CD4-positive, CD25-positive, alpha-beta regulatory T cell (primary cell): ENCODE measurements at regions not wholly inside any gene's neighbourhood (a gene's known extent, or its start where the extent isn't known, plus 50 kb on each side); places are given as distances from the start of the nearest gene placed in this dataset.

ENCODE experiments used
- ATAC-seq, 2 donors: fragments of 150-1000 bp; cut with Tn5 transposase; one replicate each; pipeline ENCODE4 v1.10.0; 2021; ENCODE audit warnings: low read depth in 2 of 2, moderate number of reproducible peaks in 2 of 2, moderate library complexity in 1 of 2
- DNase-seq, 3 donors: peaks; one replicate each; pipeline versions ENCODE4 v3.0.0 to v3.0.0-alpha.2; 2012 to 2022; ENCODE audit warnings: mixed read lengths in 1 of 3
- H3K27ac ChIP-seq: one replicate; pipeline ENCODE4 v1.7.0; 2013; ENCODE audit warnings: mild to moderate bottlenecking, low read length; ENCODE audit not compliant: insufficient read depth, poor library complexity, severe bottlenecking
- H3K27me3 ChIP-seq: one replicate; pipeline ENCODE4 v1.7.0; 2013; ENCODE audit warnings: low read length; ENCODE audit not compliant: control insufficient read depth, insufficient read depth
- H3K36me3 ChIP-seq: one replicate; pipeline ENCODE4 v1.7.0; 2013; ENCODE audit warnings: mild to moderate bottlenecking, low read length, moderate library complexity; ENCODE audit not compliant: control insufficient read depth, insufficient read depth
- H3K4me1 ChIP-seq: 2 replicates; pipeline ENCODE4 v1.7.0; 2013; ENCODE audit warnings: mild to moderate bottlenecking, low read length; ENCODE audit not compliant: insufficient read depth, control insufficient read depth, poor library complexity, severe bottlenecking
- H3K4me3 ChIP-seq: one replicate; pipeline ENCODE4 v1.7.0; 2013; ENCODE audit warnings: low read depth, mild to moderate bottlenecking, low read length, moderate library complexity
- H3K9me3 ChIP-seq, 2 experiments: 1 replicate in 1 of 2; 2 replicates in 1 of 2; pipeline ENCODE4 v1.7.0; 2013; ENCODE audit warnings: low read length in 2 of 2, mild to moderate bottlenecking in 1 of 2, moderate library complexity in 1 of 2; ENCODE audit not compliant: control insufficient read depth in 2 of 2
- H3K27ac Mint-ChIP-seq, 3 donors: one replicate each; pipeline ENCODE4 v1.8.0; 2020 to 2022; ENCODE audit warnings: mild to moderate bottlenecking in 3 of 3, mixed read lengths in 3 of 3, moderate library complexity in 2 of 3
- H3K27me3 Mint-ChIP-seq: one replicate; pipeline ENCODE4 v1.8.0; 2022; ENCODE audit warnings: mild to moderate bottlenecking, mixed read lengths
- H3K36me3 Mint-ChIP-seq: one replicate; pipeline ENCODE4 v1.8.0; 2020; ENCODE audit warnings: mixed read lengths
- H3K4me1 Mint-ChIP-seq, 4 donors: one replicate each; pipeline ENCODE4 v1.8.0; 2020 to 2022; ENCODE audit warnings: mixed read lengths in 4 of 4, mild to moderate bottlenecking in 1 of 4
- H3K4me3 Mint-ChIP-seq, 4 donors: one replicate each; pipeline ENCODE4 v1.8.0; 2020 to 2022; ENCODE audit warnings: mild to moderate bottlenecking in 4 of 4, mixed read lengths in 4 of 4, moderate library complexity in 3 of 4
- H3K9me3 Mint-ChIP-seq, 7 donors: one replicate each; pipeline ENCODE4 v1.8.0; 2020 to 2022; ENCODE audit warnings: mixed read lengths in 7 of 7, mild to moderate bottlenecking in 3 of 7, moderate library complexity in 2 of 7

DNA sequence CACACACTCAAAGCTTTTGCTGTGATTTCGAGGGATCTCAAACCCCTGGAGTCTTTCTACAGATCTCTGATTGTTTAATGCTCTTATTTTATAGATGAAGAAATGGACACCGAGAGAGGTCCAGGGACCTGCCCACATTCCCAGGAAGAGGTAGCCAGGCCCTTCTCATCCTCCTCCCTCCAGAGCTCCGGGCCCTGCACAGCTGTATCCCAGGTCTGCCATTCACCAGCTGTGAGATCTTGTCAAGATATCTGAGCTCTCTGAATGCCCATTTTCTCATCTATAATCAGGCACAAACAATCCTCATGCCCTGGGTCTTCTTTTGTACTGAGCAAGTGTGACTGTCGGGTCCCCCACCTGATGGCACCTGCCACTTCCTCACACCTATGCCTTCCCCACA lies 98.2 kb upstream of the ALX4 start:
- H3K27ac Mint-ChIP-seq, result no peak overlapping the region
- peaks cover 0 to 10% (median 0%) of the 10 kb centered on the region in 7 donors for H3K9me3 Mint-ChIP-seq
- no peaks in the 10 kb centered on the region for H3K9me3 ChIP-seq
- H3K36me3 Mint-ChIP-seq, result no peaks in the 10 kb centered on the region
- H3K27me3 ChIP-seq, result peaks cover 5% of the 10 kb centered on the region
- H3K4me3 ChIP-seq, result no peak overlapping the region
- no peaks in the 10 kb centered on the region for H3K36me3 ChIP-seq
- DNase-seq (no peak), ATAC-seq (no peak)
- no peak overlapping the region for H3K4me3 Mint-ChIP-seq
- H3K4me1 ChIP-seq, result no peaks in the 10 kb centered on the region
- H3K27me3 Mint-ChIP-seq, result peaks cover 12% of the 10 kb centered on the region
- H3K4me1 Mint-ChIP-seq, result no peaks in the 10 kb centered on the region
- no peak overlapping the region for H3K27ac ChIP-seq

DNA sequence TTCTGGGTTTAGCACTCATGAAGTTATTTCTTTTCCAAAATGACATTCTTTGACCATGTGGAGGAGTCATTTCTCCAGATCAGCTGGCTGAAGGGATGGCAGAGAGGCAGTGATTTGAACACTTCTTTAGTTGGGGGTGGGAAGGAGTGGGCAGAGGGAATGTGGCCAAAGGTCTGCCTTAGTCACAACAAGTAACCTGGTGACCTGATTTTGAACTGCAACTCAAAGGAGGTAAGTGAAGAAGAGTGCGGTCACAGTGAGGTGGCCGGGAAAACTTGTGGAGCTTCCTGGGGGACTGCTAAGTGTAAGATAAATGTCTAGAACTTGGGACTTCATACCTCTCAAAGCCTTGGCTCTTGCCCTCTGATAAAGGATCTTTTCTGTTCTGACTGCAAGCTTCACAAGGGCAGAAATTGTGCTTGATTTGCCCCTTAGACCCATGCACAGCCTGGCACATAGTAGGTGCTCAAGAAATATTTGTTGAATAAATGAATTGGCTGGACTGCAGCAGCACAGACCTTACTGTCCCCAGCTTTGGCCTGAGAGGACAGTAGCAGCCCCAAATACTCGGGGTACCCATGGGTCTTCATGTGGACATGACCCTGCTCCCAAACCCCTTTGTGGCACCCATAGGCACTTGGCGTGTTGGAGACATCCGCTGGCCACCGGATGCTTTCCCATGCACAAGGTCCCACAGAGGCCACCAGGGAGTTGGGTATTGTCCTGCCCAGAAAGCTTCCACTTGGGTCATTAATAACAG lies 99.0 kb upstream of the ALX4 start:
- no peaks in the 10 kb centered on the region for H3K36me3 Mint-ChIP-seq
- no peak for ATAC-seq

GRCh38 chr11:44409558-44410236 lies 99.8 kb upstream of the ALX4 start:
- no peak for DNase-seq
- H3K4me3 Mint-ChIP-seq, result no peak overlapping the region
- Histone ChIP-seq H3K9me3 (no peaks in the 10 kb centered on the region), H3K27me3 (peaks cover 7% of the 10 kb centered on the region), H3K4me3 (no peak overlapping the region), H3K4me1 (no peaks in the 10 kb centered on the region), H3K36me3 (no peaks in the 10 kb centered on the region), H3K27ac (no peak overlapping the region)
- ATAC-seq, result no peak
- no peak overlapping the region for H3K27ac Mint-ChIP-seq
- H3K9me3 Mint-ChIP-seq, result peaks cover 0 to 10% (median 0%) of the 10 kb centered on the region in 7 donors
- no peaks in the 10 kb centered on the region for H3K36me3 Mint-ChIP-seq
- peaks cover 16% of the 10 kb centered on the region for H3K27me3 Mint-ChIP-seq
- no peaks in the 10 kb centered on the region for H3K4me1 Mint-ChIP-seq

More for the DNA sequence above, 99.0 kb upstream of the ALX4 start:
- Mint-ChIP-seq H3K27ac (no peak overlapping the region), H3K4me3 (no peak overlapping the region), H3K27me3 (peaks cover 12% of the 10 kb centered on the region), H3K4me1 (no peaks in the 10 kb centered on the region), H3K9me3 (peaks cover 0 to 10% (median 0%) of the 10 kb centered on the region in 7 donors)
- H3K9me3 ChIP-seq, result no peaks in the 10 kb centered on the region
- no peaks in the 10 kb centered on the region for H3K4me1 ChIP-seq
- H3K4me3 ChIP-seq, result no peak overlapping the region
- H3K27ac ChIP-seq, result no peak overlapping the region
- DNase-seq, result no peak
- no peaks in the 10 kb centered on the region for H3K36me3 ChIP-seq
- peaks cover 7% of the 10 kb centered on the region for H3K27me3 ChIP-seq

DNA sequence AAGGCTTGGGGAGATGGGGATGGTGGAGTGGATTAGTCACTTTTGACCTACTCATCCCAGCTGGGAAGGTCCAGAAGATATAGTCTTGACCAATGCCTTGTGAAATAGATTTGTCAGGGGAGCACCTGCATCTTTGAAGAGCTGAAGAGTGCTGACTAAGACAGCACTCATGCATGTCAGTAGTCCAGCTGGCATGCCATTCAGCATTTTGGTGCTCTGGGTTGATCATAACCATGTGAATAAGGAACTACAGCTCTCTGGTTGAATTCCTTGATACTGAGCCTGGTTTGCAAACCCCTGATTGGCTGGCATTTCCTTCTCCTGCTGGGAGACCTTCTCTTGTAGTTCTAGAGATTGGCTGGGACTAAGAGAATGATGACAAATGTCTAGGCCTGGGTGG lies 106.8 kb upstream of the ALX4 start:
- DNase-seq, result no peak
- Histone ChIP-seq H3K36me3 (no peaks in the 10 kb centered on the region), H3K4me3 (no peak overlapping the region), H3K27ac (no peak overlapping the region), H3K9me3 (no peaks in the 10 kb centered on the region), H3K27me3 (peaks cover 10% of the 10 kb centered on the region), H3K4me1 (no peaks in the 10 kb centered on the region)
- Mint-ChIP-seq H3K4me1 (no peaks in the 10 kb centered on the region), H3K4me3 (no peak overlapping the region), H3K27ac (no peak overlapping the region), H3K9me3 (peaks cover 0 to 3% (median 0%) of the 10 kb centered on the region in 7 donors), H3K36me3 (no peaks in the 10 kb centered on the region), H3K27me3 (peaks cover 30% of the 10 kb centered on the region)
- no peak for ATAC-seq

GRCh38 chr11:44417731-44418455 lies 108.0 kb upstream of the ALX4 start:
- no peaks in the 10 kb centered on the region for H3K4me1 Mint-ChIP-seq
- H3K4me3 Mint-ChIP-seq, result no peak overlapping the region
- ATAC-seq, result no peak

DNA sequence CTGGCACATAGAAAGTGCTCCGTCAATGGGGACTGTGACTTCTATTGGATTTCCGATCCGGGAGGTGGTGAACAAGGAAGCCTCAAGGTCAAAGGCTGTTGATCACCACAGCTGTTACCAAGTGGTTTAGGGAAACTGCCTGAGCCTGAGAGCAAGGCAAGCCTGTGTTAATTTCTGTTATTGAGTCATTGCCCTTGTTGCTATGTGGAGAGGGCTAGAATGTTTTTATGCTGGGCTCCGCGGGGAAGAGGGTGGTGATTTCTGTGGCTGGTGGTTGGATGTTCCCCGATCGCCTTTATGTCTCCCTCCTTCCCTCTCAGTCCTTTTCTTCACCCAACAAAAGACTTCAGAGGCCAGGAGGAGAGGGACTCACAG lies 108.5 kb upstream of the ALX4 start:
- Histone ChIP-seq H3K27me3 (peaks cover 3% of the 10 kb centered on the region), H3K36me3 (no peaks in the 10 kb centered on the region), H3K4me3 (no peak overlapping the region), H3K27ac (no peak overlapping the region), H3K4me1 (no peaks in the 10 kb centered on the region), H3K9me3 (no peaks in the 10 kb centered on the region)
- H3K4me1 Mint-ChIP-seq, result no peaks in the 10 kb centered on the region
- no peak overlapping the region for H3K27ac Mint-ChIP-seq
- no peaks in the 10 kb centered on the region for H3K36me3 Mint-ChIP-seq
- ATAC-seq (no peak), DNase-seq (no peak)
- H3K27me3 Mint-ChIP-seq, result peaks cover 27% of the 10 kb centered on the region
- H3K9me3 Mint-ChIP-seq, result peaks cover 0 to 2% (median 0%) of the 10 kb centered on the region in 7 donors
- no peak overlapping the region for H3K4me3 Mint-ChIP-seq

More at GRCh38 chr11:44417731-44418455, 108.0 kb upstream of the ALX4 start:
- no peaks in the 10 kb centered on the region for H3K36me3 ChIP-seq
- Mint-ChIP-seq H3K27ac (no peak overlapping the region), H3K27me3 (peaks cover 24% of the 10 kb centered on the region), H3K36me3 (no peaks in the 10 kb centered on the region), H3K9me3 (peaks cover 0 to 2% (median 0%) of the 10 kb centered on the region in 7 donors)
- H3K4me3 ChIP-seq, result no peak overlapping the region
- peaks cover 5% of the 10 kb centered on the region for H3K27me3 ChIP-seq
- DNase-seq, result no peak
- no peaks in the 10 kb centered on the region for H3K4me1 ChIP-seq
- no peak overlapping the region for H3K27ac ChIP-seq
- no peaks in the 10 kb centered on the region for H3K9me3 ChIP-seq

DNA sequence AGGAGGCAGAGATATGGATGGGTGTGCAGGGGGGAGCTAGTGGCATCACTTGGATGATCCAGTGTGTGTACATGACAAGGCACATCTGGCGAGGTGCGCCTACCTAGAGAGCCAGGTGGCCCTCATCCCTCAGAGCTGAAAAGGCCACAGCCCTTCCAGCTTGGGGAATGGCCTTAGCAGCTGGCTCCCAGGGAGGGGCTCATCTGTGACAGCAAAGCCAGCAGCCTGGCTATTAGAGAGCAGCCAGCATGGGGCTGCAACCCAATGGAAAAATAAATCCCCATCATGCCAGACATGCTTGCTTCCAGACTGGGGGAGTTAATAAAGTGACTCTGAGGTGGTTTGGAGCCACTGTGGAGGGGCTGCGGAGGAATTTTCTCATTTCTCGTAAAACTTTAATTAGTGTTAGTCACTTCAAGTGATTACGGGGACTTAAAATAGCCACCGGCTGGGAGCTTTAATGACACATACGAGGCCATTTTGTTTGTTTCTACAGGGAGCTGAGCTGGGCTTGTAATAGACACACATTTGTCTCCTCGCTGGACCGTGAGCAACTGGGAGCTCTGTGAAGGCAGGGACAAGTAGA lies 111.2 kb upstream of the ALX4 start:
- Mint-ChIP-seq H3K4me1 (no peaks in the 10 kb centered on the region), H3K27ac (no peak overlapping the region), H3K27me3 (peaks cover 23% of the 10 kb centered on the region), H3K36me3 (no peaks in the 10 kb centered on the region), H3K9me3 (peaks cover 0 to 2% (median 0%) of the 10 kb centered on the region in 7 donors), H3K4me3 (no peak overlapping the region)
- no peaks in the 10 kb centered on the region for H3K9me3 ChIP-seq
- H3K27ac ChIP-seq, result no peak overlapping the region
- H3K36me3 ChIP-seq, result no peaks in the 10 kb centered on the region
- H3K4me1 ChIP-seq, result no peaks in the 10 kb centered on the region
- peaks cover 3% of the 10 kb centered on the region for H3K27me3 ChIP-seq
- ATAC-seq (no peak), DNase-seq (no peak)
- no peak overlapping the region for H3K4me3 ChIP-seq
